ENCODE measurements at regions not wholly inside any gene's neighbourhood (a gene's known extent, or its start where the extent isn't known, plus 50 kb on each side); places are given as distances from the start of the nearest gene placed in this dataset.

DNA sequence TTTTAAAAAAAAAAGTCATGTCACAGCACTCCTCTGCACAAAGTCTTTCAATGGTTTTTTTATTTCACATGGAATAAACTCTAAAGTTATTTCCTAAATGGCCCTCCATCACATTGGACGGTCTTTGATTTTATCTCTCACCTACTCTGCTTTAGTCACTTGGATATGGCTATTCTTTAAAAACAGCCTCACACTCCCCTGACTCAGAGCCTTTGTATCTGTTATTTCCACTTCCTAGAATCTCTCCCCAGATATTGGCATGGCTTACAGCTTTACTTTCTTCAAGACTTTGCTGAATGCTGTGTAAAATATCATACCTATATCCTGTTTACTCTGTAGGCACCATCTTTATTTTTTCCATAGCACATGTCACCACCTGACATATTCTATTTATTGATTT, 194.7 kb upstream of the MCHR2 start:
- H3K36me3 ChIP-seq, result no peaks in the 10 kb centered on the region
- H3K4me1 ChIP-seq, result no peaks in the 10 kb centered on the region
- no peak overlapping the region for H3K4me3 ChIP-seq
- 85% methylated on average over 1 of the region's 1 CpG for WGBS
- DNase-seq (ENCODE audit: extremely low spot score), result no peak
- TF ChIP-seq POLR2AphosphoS5 (IDR thresholded peaks at IDR 0.05), result no peak
- no peak for TF ChIP-seq EP300 (IDR thresholded peaks at IDR 0.05)
- no peak for TF ChIP-seq POLR2A (IDR thresholded peaks at IDR 0.05; ENCODE audit: low read depth)
- TF ChIP-seq, protein P1, sequence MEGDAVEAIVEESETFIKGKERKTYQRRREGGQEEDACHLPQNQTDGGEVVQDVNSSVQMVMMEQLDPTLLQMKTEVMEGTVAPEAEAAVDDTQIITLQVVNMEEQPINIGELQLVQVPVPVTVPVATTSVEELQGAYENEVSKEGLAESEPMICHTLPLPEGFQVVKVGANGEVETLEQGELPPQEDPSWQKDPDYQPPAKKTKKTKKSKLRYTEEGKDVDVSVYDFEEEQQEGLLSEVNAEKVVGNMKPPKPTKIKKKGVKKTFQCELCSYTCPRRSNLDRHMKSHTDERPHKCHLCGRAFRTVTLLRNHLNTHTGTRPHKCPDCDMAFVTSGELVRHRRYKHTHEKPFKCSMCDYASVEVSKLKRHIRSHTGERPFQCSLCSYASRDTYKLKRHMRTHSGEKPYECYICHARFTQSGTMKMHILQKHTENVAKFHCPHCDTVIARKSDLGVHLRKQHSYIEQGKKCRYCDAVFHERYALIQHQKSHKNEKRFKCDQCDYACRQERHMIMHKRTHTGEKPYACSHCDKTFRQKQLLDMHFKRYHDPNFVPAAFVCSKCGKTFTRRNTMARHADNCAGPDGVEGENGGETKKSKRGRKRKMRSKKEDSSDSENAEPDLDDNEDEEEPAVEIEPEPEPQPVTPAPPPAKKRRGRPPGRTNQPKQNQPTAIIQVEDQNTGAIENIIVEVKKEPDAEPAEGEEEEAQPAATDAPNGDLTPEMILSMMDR (IDR thresholded peaks at IDR 0.05), result no peak
- H3K27ac ChIP-seq (replicated peaks in 1 of 4), result no peak overlapping the region
- H3K27me3 ChIP-seq, result no peaks in the 10 kb centered on the region
- no peaks in the 10 kb centered on the region for H3K9me3 ChIP-seq
- intact Hi-C loops (cut with DNase I), result no loop called here

DNA sequence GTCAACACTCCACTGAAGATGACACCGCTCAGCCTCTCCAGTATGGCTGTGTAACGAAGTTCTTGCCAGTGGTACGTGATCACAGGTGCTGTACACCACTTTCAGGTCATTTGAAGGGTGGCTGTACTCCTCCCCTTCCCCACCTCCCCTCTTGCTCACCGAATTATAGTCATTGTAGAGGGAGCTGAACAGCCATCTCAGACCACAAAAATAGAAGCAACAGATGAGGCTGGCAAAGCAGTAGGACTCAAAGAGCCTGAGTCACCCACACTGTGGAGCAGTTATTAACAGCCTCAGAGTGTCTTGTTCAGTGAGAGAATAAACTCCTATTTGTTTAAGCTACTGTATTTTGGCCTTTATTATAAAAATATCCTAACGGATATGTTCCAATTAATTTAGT, 192.5 kb upstream of the MCHR2 start:
- no peak overlapping the region for H3K4me3 ChIP-seq
- H3K27ac ChIP-seq (replicated peaks in 1 of 4), result no peak overlapping the region
- WGBS, result 78% methylated on average over 5 of the region's 5 CpGs
- no peak for TF ChIP-seq EP300 (IDR thresholded peaks at IDR 0.05)
- TF ChIP-seq POLR2AphosphoS5 (IDR thresholded peaks at IDR 0.05), result no peak
- TF ChIP-seq POLR2A (IDR thresholded peaks at IDR 0.05; ENCODE audit: low read depth), result no peak
- TF ChIP-seq, protein P1 (IDR thresholded peaks at IDR 0.05), result no peak
- intact Hi-C loops (cut with DNase I), result no loop called here
- H3K36me3 ChIP-seq, result no peaks in the 10 kb centered on the region
- no peak for DNase-seq (ENCODE audit: extremely low spot score)
- H3K27me3 ChIP-seq, result no peaks in the 10 kb centered on the region
- no peaks in the 10 kb centered on the region for H3K4me1 ChIP-seq
- H3K9me3 ChIP-seq, result no peaks in the 10 kb centered on the region

DNA sequence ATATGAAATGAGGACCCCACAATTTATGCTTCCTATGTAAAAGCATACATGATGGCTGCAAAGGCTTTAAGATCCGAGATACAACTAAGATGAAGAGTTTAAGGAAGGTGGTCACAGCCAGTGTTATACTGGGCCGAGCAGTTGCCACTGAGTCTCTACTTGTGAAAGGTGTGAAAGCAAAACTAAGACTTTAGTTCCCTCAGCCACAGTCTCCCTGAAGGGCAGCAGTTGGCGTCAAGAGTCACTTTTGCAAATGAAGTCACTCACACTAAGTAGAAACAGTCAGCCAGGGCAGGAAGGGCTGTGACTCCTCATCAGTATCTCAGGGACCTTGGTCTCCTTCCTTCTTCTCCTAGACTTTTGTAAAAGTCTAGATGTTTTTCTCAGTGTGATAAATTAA, 191.6 kb upstream of the MCHR2 start:
- Histone ChIP-seq H3K4me1 (no peaks in the 10 kb centered on the region), H3K27ac (replicated peaks in 1 of 4) (no peak overlapping the region), H3K4me3 (no peak overlapping the region), H3K27me3 (no peaks in the 10 kb centered on the region), H3K9me3 (no peaks in the 10 kb centered on the region), H3K36me3 (no peaks in the 10 kb centered on the region)
- 62% methylated on average over 3 of the region's 3 CpGs for WGBS
- intact Hi-C loops (cut with DNase I), result no loop called here
- TF ChIP-seq, protein P1 (IDR thresholded peaks at IDR 0.05), result no peak
- no peak for TF ChIP-seq POLR2A (IDR thresholded peaks at IDR 0.05; ENCODE audit: low read depth)
- TF ChIP-seq EP300 (IDR thresholded peaks at IDR 0.05), result no peak
- TF ChIP-seq POLR2AphosphoS5 (IDR thresholded peaks at IDR 0.05), result no peak
- DNase-seq (ENCODE audit: extremely low spot score), result no peak

- intact Hi-C loops (cut with DNase I), result no loop called here
- Histone ChIP-seq H3K4me1 (no peaks in the 10 kb centered on the region), H3K4me3 (no peak overlapping the region), H3K27ac (replicated peaks in 1 of 4) (no peak overlapping the region), H3K27me3 (no peaks in the 10 kb centered on the region), H3K9me3 (no peaks in the 10 kb centered on the region), H3K36me3 (no peaks in the 10 kb centered on the region)
- TF ChIP-seq POLR2AphosphoS5 (IDR thresholded peaks at IDR 0.05) (no peak), EP300 (IDR thresholded peaks at IDR 0.05) (no peak), POLR2A (IDR thresholded peaks at IDR 0.05; ENCODE audit: low read depth) (no peak)
- TF ChIP-seq, protein P1 (IDR thresholded peaks at IDR 0.05), result no peak
- no peak for DNase-seq (ENCODE audit: extremely low spot score)
- 80% methylated on average over 3 of the region's 3 CpGs for WGBS
Observed at GRCh38 chr6:100184473-100184872, 190.4 kb upstream of the MCHR2 start.

GRCh38 chr6:100182313-100182712, 188.3 kb upstream of the MCHR2 start:
- Histone ChIP-seq H3K27me3 (no peaks in the 10 kb centered on the region), H3K27ac (replicated peaks in 1 of 4) (no peak overlapping the region), H3K4me1 (peaks cover 0 to 1% (median 0%) of the 10 kb centered on the region in 4 donors), H3K9me3 (no peaks in the 10 kb centered on the region), H3K4me3 (no peak overlapping the region), H3K36me3 (no peaks in the 10 kb centered on the region)
- DNase-seq (ENCODE audit: extremely low spot score), result no peak
- WGBS, result 70% methylated on average over 1 of the region's 1 CpG
- TF ChIP-seq, protein P1 (IDR thresholded peaks at IDR 0.05), result no peak
- TF ChIP-seq EP300 (IDR thresholded peaks at IDR 0.05) (no peak), POLR2AphosphoS5 (IDR thresholded peaks at IDR 0.05) (no peak), POLR2A (IDR thresholded peaks at IDR 0.05; ENCODE audit: low read depth) (no peak)
- intact Hi-C loops (cut with DNase I), result no loop called here

Measured in esophagus muscularis mucosa (tissue), 4 donors.